ENCODE measurements at regions not wholly inside any gene's neighbourhood (a gene's known extent, or its start where the extent isn't known, plus 50 kb on each side); places are given as distances from the start of the nearest gene placed in this dataset.

DNA sequence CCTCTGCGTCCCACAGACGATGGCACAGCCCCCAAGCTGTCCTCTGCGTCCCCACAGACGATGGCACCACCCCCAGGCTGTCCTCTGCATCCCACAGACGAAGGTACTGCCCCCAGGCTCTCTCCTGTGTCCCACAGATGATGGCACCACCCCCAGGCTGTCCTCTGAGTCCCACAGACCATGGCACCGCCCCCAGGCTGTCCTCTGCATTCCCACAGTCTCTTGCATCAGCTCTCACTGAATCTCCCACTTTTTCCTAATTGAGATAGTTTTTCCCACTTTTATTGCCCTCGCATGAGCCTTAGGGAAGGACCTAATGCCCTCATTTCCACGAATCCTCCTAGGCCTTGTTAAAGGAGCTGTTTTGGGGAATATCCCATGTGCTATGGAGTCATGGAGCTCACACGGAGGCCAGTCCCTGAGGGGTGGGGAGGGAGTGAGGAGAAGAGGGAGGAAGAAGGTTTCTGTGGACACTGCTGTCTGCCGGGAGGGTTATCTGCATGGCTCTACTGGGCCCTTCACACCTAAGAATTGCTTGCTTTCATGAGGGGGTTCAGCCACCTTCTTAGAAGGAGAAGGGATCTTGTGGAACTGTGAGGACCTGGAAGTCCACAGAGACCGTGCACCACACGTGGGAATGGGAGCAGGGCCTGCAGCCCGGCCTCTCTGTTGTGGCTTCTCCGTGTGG lies 58.2 kb upstream of the PTCH1 start:
- Histone ChIP-seq H3K4me3 (ENCODE audit: low read depth, low read length) (no peak overlapping the region), H3K36me3 (ENCODE audit: control insufficient read depth, insufficient read depth, low read length) (no peaks in the 10 kb centered on the region), H3K27me3 (ENCODE audit: control insufficient read depth, insufficient read depth, low read length) (peaks cover 5% of the 10 kb centered on the region; the same call in 1 of the 2 replicates)
- ChIA-PET POLR2A (no interaction called here), CTCF (no interaction called here)
- DNase-seq (ENCODE audit: low read depth): no peak
- TF ChIP-seq, protein P1, sequence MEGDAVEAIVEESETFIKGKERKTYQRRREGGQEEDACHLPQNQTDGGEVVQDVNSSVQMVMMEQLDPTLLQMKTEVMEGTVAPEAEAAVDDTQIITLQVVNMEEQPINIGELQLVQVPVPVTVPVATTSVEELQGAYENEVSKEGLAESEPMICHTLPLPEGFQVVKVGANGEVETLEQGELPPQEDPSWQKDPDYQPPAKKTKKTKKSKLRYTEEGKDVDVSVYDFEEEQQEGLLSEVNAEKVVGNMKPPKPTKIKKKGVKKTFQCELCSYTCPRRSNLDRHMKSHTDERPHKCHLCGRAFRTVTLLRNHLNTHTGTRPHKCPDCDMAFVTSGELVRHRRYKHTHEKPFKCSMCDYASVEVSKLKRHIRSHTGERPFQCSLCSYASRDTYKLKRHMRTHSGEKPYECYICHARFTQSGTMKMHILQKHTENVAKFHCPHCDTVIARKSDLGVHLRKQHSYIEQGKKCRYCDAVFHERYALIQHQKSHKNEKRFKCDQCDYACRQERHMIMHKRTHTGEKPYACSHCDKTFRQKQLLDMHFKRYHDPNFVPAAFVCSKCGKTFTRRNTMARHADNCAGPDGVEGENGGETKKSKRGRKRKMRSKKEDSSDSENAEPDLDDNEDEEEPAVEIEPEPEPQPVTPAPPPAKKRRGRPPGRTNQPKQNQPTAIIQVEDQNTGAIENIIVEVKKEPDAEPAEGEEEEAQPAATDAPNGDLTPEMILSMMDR (IDR thresholded peaks at IDR 0.05; ENCODE audit: insufficient read depth, low read depth, low read length): no peak

DNA sequence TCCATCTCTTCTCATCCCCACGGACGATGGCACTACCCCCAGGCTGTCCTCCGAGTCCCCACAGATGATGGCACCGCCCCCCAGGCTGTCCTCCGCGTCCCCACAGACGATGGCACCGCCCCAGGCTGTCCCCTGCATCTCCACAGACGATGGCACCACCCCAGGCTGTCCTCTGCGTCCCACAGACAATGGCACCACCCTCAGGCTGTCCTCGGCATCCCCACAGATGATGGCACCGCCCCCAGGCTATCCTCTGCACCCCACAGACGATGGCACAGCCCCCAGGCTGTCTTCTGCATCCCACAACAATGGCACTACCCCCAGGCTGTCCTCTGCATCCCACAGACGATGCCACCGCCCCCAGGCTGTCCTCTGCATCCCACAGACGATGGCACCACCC lies 57.4 kb upstream of the PTCH1 start:
- TF ChIP-seq, protein P1 (IDR thresholded peaks at IDR 0.05; ENCODE audit: insufficient read depth, low read depth, low read length): no peak
- DNase-seq (ENCODE audit: low read depth): no peak
- no peak overlapping the region for H3K4me3 ChIP-seq (ENCODE audit: low read depth, low read length)
- H3K36me3 ChIP-seq (ENCODE audit: control insufficient read depth, insufficient read depth, low read length): no peaks in the 10 kb centered on the region
- H3K27me3 ChIP-seq (ENCODE audit: control insufficient read depth, insufficient read depth, low read length): peaks cover 5% of the 10 kb centered on the region; the same call in 1 of the 2 replicates
- ChIA-PET POLR2A (no interaction called here), CTCF (no interaction called here)

DNA sequence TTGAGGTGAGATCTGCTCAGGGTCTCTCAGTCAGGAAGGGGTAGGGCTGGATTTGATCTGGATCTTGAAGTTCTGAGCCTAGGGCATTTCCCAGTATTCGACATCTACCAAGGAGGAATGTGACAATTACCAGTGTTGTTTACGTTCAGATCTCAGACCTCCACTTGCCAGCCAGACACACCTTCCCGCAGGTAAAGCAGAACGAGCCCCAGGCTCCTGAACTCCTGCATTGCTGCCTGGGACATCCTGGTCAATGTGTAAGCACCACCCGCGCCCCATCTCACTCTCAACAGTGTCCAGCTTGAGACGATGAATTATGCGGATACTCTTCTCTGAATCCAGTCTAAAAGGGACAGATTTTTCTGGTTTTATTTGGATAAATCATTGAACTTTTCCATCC lies 56.7 kb upstream of the PTCH1 start:
- Histone ChIP-seq H3K4me3 (ENCODE audit: low read depth, low read length) (no peak overlapping the region), H3K27me3 (ENCODE audit: control insufficient read depth, insufficient read depth, low read length) (peaks cover 5% of the 10 kb centered on the region; the same call in 1 of the 2 replicates), H3K36me3 (ENCODE audit: control insufficient read depth, insufficient read depth, low read length) (no peaks in the 10 kb centered on the region)
- POLR2A ChIA-PET: no interaction called here
- CTCF ChIA-PET: interaction anchor here (0.6 kb wide), 1 partner anchor 353 kb away, joined by 3 read pairs; no protein-coding TSS in a partner anchor
- DNase-seq (ENCODE audit: low read depth): no peak
- TF ChIP-seq, protein P1 (IDR thresholded peaks at IDR 0.05; ENCODE audit: insufficient read depth, low read depth, low read length): no peak

DNA sequence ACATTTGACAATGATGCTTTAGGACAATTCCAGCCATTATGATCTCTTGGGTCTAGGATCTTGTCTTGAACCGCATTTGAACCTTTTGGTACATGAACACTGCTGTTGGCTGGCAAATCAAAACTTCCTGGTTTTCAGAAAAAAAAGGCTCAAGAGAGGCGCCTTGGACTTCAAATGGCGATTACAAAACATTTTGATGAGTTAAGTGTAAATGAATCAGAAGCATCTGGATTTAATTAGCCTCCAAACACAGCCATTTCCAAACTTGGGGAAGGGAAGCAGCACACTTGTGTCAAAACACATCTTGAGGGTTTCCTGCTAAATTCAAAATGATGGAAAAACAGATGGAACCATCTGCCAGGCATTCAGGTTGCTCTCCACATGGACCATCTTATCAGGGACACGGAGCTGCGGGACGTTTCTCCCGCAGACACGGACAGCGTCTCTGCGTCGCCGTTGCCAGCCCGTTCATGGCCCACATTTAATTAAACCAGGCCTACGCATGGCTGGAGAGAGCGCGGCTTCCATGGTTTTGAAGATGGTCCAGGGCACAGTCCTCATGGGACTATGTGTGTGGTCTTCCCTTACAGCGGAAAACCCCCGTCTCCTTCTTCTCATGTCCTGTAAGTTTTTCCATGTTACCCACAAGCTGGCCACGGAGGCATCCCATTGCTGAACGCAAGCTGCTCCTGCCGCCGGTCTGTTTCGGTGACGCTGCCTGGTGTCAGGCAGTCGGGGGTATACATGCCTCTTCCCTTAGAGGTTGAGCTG lies 55.8 kb upstream of the PTCH1 start:
- Histone ChIP-seq H3K36me3 (ENCODE audit: control insufficient read depth, insufficient read depth, low read length) (no peaks in the 10 kb centered on the region), H3K4me3 (ENCODE audit: low read depth, low read length) (no peak overlapping the region), H3K27me3 (ENCODE audit: control insufficient read depth, insufficient read depth, low read length) (peaks cover 5% of the 10 kb centered on the region; the same call in 1 of the 2 replicates)
- CTCF ChIA-PET: interaction anchor here (0.6 kb wide), 1 partner anchor 352 kb away, joined by 3 read pairs; no protein-coding TSS in a partner anchor
- TF ChIP-seq, protein P1 (IDR thresholded peaks at IDR 0.05; ENCODE audit: insufficient read depth, low read depth, low read length): no peak
- DNase-seq (ENCODE audit: low read depth): no peak
- POLR2A ChIA-PET: no interaction called here

DNA sequence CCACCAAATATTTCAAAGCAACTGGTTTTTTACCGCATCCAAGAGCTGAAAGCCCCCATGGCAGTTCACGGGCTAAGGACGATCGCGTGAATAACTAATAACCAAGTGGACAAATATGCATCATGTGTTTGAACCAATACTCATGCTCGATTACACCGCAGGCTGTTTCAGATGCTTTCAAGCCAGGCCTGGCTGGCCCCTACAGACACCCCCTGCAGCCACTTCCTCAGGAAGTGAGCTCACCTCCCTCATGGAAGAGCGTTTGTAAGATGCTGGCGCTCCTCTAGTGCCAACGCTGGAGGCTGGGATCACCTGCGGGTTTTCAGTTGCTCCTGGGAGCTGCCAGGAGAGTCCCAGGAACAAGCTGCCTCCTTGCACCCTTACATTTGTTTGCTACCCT lies 53.9 kb upstream of the PTCH1 start:
- ChIA-PET POLR2A (no interaction called here), CTCF (no interaction called here)
- H3K4me3 ChIP-seq (ENCODE audit: low read depth, low read length): no peak overlapping the region
- H3K36me3 ChIP-seq (ENCODE audit: control insufficient read depth, insufficient read depth, low read length): no peaks in the 10 kb centered on the region
- TF ChIP-seq, protein P1 (IDR thresholded peaks at IDR 0.05; ENCODE audit: insufficient read depth, low read depth, low read length): no peak
- no peak for DNase-seq (ENCODE audit: low read depth)
- H3K27me3 ChIP-seq (ENCODE audit: control insufficient read depth, insufficient read depth, low read length): peaks cover 5% of the 10 kb centered on the region; the same call in 1 of the 2 replicates

Measured in BJ (cell line).